Fibroblast of villous mesenchyme (primary cell): ENCODE measurements at regions not wholly inside any gene's neighbourhood (a gene's known extent, or its start where the extent isn't known, plus 50 kb on each side); places are given as distances from the start of the nearest gene placed in this dataset.
"Not testable (repeated sequence)": the region's sequence is repeated elsewhere in the genome, so short reads cannot be mapped to it uniquely, and the experiment has no call there.

ENCODE experiments used
- DNase-seq: peaks from one replicate; pipeline ENCODE4 v3.0.0-alpha.2; 2010; ENCODE audit warnings: low read depth
- H3K4me3 ChIP-seq: 2 replicates; pipeline ENCODE4 v1.5.1; 2011; ENCODE audit warnings: low read depth, mild to moderate bottlenecking, low read length
- CTCF ChIP-seq: IDR thresholded peaks from 2 replicates; pipeline ENCODE4 v1.5.1; 2012; ENCODE audit warnings: low read depth, mild to moderate bottlenecking, low read length; ENCODE audit not compliant: insufficient read depth

GRCh38 chr11:29063630-29064361 lies 953.0 kb downstream of the KCNA4 start:
- no peak for DNase-seq
- TF ChIP-seq CTCF: no peak

GRCh38 chr11:29061452-29061851 lies 953.3 kb downstream of the METTL15 start:
- DNase-seq: no peak
- H3K4me3 ChIP-seq: no peak overlapping the region
- TF ChIP-seq CTCF: no peak

More at GRCh38 chr11:29063630-29064361, 953.0 kb downstream of the KCNA4 start:
- H3K4me3 ChIP-seq: no peak overlapping the region

GRCh38 chr11:29056487-29056886 lies 948.3 kb downstream of the METTL15 start:
- H3K4me3 ChIP-seq, DNase-seq: not testable (repeated sequence)

- no peak overlapping the region for H3K4me3 ChIP-seq
- no peak for TF ChIP-seq CTCF
- DNase-seq: no peak
Observed at GRCh38 chr11:29051935-29052334, 943.7 kb downstream of the METTL15 start.

GRCh38 chr11:29050962-29051361 lies 942.8 kb downstream of the METTL15 start:
- not testable (repeated sequence) for DNase-seq, H3K4me3 ChIP-seq

GRCh38 chr11:29040489-29040888 lies 932.3 kb downstream of the METTL15 start:
- H3K4me3 ChIP-seq: no peak overlapping the region
- no peak for TF ChIP-seq CTCF

GRCh38 chr11:29032384-29033149 lies 924.4 kb downstream of the METTL15 start:
- no peak for TF ChIP-seq CTCF
- DNase-seq: no peak
- no peak overlapping the region for H3K4me3 ChIP-seq

More at GRCh38 chr11:29040489-29040888, 932.3 kb downstream of the METTL15 start:
- DNase-seq: no peak
